ENCODE measurements at regions not wholly inside any gene's neighbourhood (a gene's known extent, or its start where the extent isn't known, plus 50 kb on each side); places are given as distances from the start of the nearest gene placed in this dataset.

DNA sequence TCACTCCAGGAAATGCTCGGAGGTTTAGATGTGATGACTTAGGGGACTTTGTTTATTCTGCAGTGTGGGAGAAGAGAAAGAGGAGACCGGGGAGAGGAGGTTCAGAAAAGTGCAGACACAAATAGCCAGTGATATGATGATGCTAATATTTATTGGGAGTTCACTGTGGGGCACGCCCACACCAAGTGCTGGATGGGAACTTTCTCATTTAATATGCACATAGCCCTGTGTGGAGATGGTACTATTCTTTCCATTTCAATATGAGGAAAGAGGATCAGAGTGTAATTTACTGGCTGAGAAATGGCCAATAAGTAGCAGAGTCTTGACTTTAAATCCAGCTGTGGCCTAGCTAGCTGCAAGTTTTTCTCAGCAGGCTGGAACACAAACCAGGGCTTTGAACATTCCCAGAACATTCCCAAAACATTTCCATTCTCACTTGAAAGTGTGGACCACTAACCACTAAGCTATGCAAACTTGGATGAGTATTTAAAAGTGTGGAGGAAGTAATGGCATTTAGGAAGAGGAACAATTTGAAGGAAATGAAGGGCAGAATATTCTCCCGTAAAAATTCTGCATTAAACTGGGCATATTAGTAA lies 231.7 kb downstream of the HS3ST1 start:
- no TSS peak for BruUV-seq (replicated peaks)

More for the DNA sequence above, 231.7 kb downstream of the HS3ST1 start:
- ChIA-PET RAD21 (ENCODE audit: low non-redundant PET in 1 of 2, low total read pairs in 2 of 2, uncharacterized antibody in 2 of 2, unreplicated experiment in 2 of 2) (no interaction called here), POLR2A (no interaction called here), CTCF (no interaction called here)
- no peak overlapping the region for H3K9ac ChIP-seq (ENCODE audit: low read length)
- no peaks in the 10 kb centered on the region for H3K79me2 ChIP-seq (ENCODE audit: insufficient read depth, low read length)
- no peaks in the 10 kb centered on the region for H3K27me3 ChIP-seq (ENCODE audit: insufficient read depth, low read length)
- no peaks in the 10 kb centered on the region for H3K4me1 ChIP-seq (ENCODE audit: control insufficient read depth in 1 of 2, insufficient read depth in 2 of 2, low read length in 2 of 2)
- H3K4me3 ChIP-seq (replicated peaks in 1 of 2; ENCODE audit: low read depth in 1 of 2, low read length in 2 of 2), result no peak overlapping the region
- no peaks in the 10 kb centered on the region for H4K20me1 ChIP-seq (ENCODE audit: insufficient read depth)
- no peak for ATAC-seq
- H3K36me3 ChIP-seq (ENCODE audit: control insufficient read depth in 1 of 2, insufficient read depth in 2 of 2, low read length in 2 of 2), result no peaks in the 10 kb centered on the region
- intact Hi-C loops (cut with micrococcal nuclease), result no loop called here
- no peak overlapping the region for H3K27ac ChIP-seq (ENCODE audit: low read depth, low read length)
- DNase-seq (ENCODE audit: low read depth, low spot score), result no peak
- TF ChIP-seq REST (IDR thresholded peaks at IDR 0.05; ENCODE audit: low read depth), result no peak
- no peak for TF ChIP-seq POLR2A (IDR thresholded peaks at IDR 0.05; ENCODE audit: borderline replicate concordance, extremely low read depth, insufficient read depth, insufficient read length)
- no peak for TF ChIP-seq JUND (IDR thresholded peaks at IDR 0.05)
- TF ChIP-seq TCF7L2 (IDR thresholded peaks at IDR 0.05; ENCODE audit: borderline replicate concordance, extremely low read depth, insufficient read depth, insufficient read length), result no peak
- TF ChIP-seq YY1 (IDR thresholded peaks at IDR 0.05; ENCODE audit: extremely low read depth, insufficient replicate concordance, low read depth, low read length), result no peak
- no peak for TF ChIP-seq RAD21 (IDR thresholded peaks at IDR 0.05; ENCODE audit: low read depth)
- no peak for TF ChIP-seq FOSL1 (IDR thresholded peaks at IDR 0.05; ENCODE audit: low read depth)
- no peak for TF ChIP-seq CBX3 (IDR thresholded peaks at IDR 0.05; ENCODE audit: low read depth)
- no peak for TF ChIP-seq POLR2AphosphoS5 (IDR thresholded peaks at IDR 0.05; ENCODE audit: low read depth, low read length)
- TF ChIP-seq, protein P1, sequence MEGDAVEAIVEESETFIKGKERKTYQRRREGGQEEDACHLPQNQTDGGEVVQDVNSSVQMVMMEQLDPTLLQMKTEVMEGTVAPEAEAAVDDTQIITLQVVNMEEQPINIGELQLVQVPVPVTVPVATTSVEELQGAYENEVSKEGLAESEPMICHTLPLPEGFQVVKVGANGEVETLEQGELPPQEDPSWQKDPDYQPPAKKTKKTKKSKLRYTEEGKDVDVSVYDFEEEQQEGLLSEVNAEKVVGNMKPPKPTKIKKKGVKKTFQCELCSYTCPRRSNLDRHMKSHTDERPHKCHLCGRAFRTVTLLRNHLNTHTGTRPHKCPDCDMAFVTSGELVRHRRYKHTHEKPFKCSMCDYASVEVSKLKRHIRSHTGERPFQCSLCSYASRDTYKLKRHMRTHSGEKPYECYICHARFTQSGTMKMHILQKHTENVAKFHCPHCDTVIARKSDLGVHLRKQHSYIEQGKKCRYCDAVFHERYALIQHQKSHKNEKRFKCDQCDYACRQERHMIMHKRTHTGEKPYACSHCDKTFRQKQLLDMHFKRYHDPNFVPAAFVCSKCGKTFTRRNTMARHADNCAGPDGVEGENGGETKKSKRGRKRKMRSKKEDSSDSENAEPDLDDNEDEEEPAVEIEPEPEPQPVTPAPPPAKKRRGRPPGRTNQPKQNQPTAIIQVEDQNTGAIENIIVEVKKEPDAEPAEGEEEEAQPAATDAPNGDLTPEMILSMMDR (IDR thresholded peaks at IDR 0.05 in 2 of 3, conservative IDR thresholded peaks at IDR 0.05 in 1 of 3; ENCODE audit: borderline replicate concordance in 1 of 3, insufficient read depth in 1 of 3, low read depth in 2 of 3, low read length in 2 of 3), result no peak
- TF ChIP-seq SP1 (IDR thresholded peaks at IDR 0.05; ENCODE audit: low read depth), result no peak
- TF ChIP-seq EZH2 (IDR thresholded peaks at IDR 0.05), result no peak
- no peak for TF ChIP-seq ZNF274 (IDR thresholded peaks at IDR 0.05; ENCODE audit: low read depth, low read length)
- no peaks in the 10 kb centered on the region for H3K9me3 ChIP-seq (ENCODE audit: control insufficient read depth in 1 of 2, insufficient read depth in 1 of 2, low read depth in 1 of 2, low read length in 2 of 2)
- H2AFZ ChIP-seq (ENCODE audit: low read depth, low read length, poor library complexity, severe bottlenecking), result no peak overlapping the region
- no peaks in the 10 kb centered on the region for H3K9me2 ChIP-seq (ENCODE audit: insufficient read depth)
- no peak overlapping the region for H3K4me2 ChIP-seq (ENCODE audit: low read length)
